Psoas muscle (tissue), 7 donors: ENCODE measurements at regions not wholly inside any gene's neighbourhood (a gene's known extent, or its start where the extent isn't known, plus 50 kb on each side); places are given as distances from the start of the nearest gene placed in this dataset.

Experiments
- ATAC-seq, 4 donors: fragments of 200-7000 bp; cut with Tn5 transposase; one replicate each; pipeline ENCODE4 v1.9.1; 2020; ENCODE audit warnings: moderate library complexity in 3 of 4, mild to moderate bottlenecking in 2 of 4
- DNase-seq, 2 donors: peaks; one replicate each; pipeline ENCODE4 v3.0.0-alpha.2; 2020
- H3K27ac ChIP-seq: fragments of 200-600 bp; one replicate; pipeline ENCODE4 v1.8.0; 2022
- H3K27me3 ChIP-seq, 3 donors: fragments of 200-600 bp in 1 of 3; one replicate each; pipeline versions ENCODE4 v1.6.1 to v1.8.0; 2013 to 2022; ENCODE audit warnings: low read length in 2 of 3, mild to moderate bottlenecking in 2 of 3, moderate library complexity in 1 of 3; ENCODE audit not compliant: insufficient read depth in 3 of 3
- H3K36me3 ChIP-seq, 2 donors: fragments of 200-600 bp in 1 of 2; one replicate each; pipeline versions ENCODE4 v1.6.1 to v1.8.0; 2013 to 2022; ENCODE audit warnings: low read depth in 1 of 2, mild to moderate bottlenecking in 1 of 2, moderate library complexity in 1 of 2; ENCODE audit not compliant: insufficient read depth in 1 of 2
- H3K4me1 ChIP-seq: fragments of 200-600 bp; one replicate; pipeline ENCODE4 v1.8.0; 2022
- H3K4me3 ChIP-seq: fragments of 200-600 bp; one replicate; pipeline ENCODE4 v1.8.0; 2022; ENCODE audit warnings: mild to moderate bottlenecking
- H3K9me3 ChIP-seq: fragments of 200-600 bp; one replicate; pipeline ENCODE4 v1.8.0; 2022
- CTCF ChIP-seq: fragments of 200-600 bp; IDR thresholded peaks from one replicate; pipeline ENCODE4 v1.8.0; 2022; ENCODE audit warnings: antibody characterized with exemption
- WGBS, 3 donors: extraction: QIAGEN DNeasy Blood & Tissue Kit; methylation state at CpG; one replicate each; pipeline versions ENCODE4 v1.1.6 to v1.1.7; 2013; 5-methylcytosine and 5-hydroxymethylcytosine counted together
- intact Hi-C, 2 donors: fragments of 100-400 bp; cut with DNase I; formaldehyde crosslinking; loops; one replicate each; pipeline versions ENCODE4 v1.11.0 to v1.14.2; 2022
- donor health status: healthy with polysubstance abuse.
- donor health status: DM: no; HTN: no; CAD: no; lungs with moderate emphysema.
- donor health status: Bipolar disorder and iron deficiency.
- donor health status: healthy.
- donor health status: DM: yes; HTN: yes; CAD: no.
- donor health status: DM: no; HTN: no; CAD: no.
- donor health status: DM: yes; HTN: yes; CAD: no.

GRCh38 chr5:29498412-29498811 is 1695.1 kb upstream of the CDH6 start:
- Histone ChIP-seq H3K36me3 (no peaks in the 10 kb centered on the region), H3K9me3 (peaks cover 5% of the 10 kb centered on the region), H3K4me3 (no peak overlapping the region), H3K27me3 (no peaks in the 10 kb centered on the region), H3K4me1 (no peaks in the 10 kb centered on the region), H3K27ac (no peak overlapping the region)
- intact Hi-C loops = no loop called here
- WGBS, 3 donors = 82 to 91% (median 87%) methylated on average over 2 of the region's 2 CpGs
- TF ChIP-seq CTCF = no peak
- DNase-seq (no peak), ATAC-seq (no peak)

DNA sequence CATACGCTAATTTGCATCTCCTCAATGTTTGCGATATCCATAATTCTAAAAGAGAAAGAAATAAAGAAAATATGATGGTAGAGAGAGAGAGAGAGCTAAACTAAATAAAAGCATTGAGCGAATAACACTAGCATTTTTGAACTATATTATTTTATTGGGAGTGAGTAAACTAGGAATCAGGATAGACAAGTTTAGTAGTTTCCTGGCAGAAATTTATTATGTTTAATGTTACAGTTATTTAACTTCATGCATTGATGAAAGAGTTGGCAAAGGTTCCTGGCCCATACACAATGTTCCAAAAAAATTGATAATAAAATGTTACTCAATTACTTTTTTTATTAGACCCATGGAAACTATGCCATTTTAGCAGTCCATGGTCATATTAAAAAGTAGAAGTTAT is 1708.2 kb upstream of the CDH6 start:
- intact Hi-C loops = no loop called here
- Histone ChIP-seq H3K27ac (no peak overlapping the region), H3K4me1 (no peaks in the 10 kb centered on the region), H3K9me3 (peaks cover 5% of the 10 kb centered on the region), H3K27me3 (no peaks in the 10 kb centered on the region), H3K4me3 (no peak overlapping the region), H3K36me3 (no peaks in the 10 kb centered on the region)
- TF ChIP-seq CTCF = no peak
- ATAC-seq (no peak), DNase-seq (no peak)
- WGBS, 3 donors = 92 to 98% (median 97%) methylated on average over 3 of the region's 3 CpGs

GRCh38 chr5:29469581-29469980 is 1723.9 kb upstream of the CDH6 start:
- TF ChIP-seq CTCF = no peak
- DNase-seq (no peak), ATAC-seq (no peak)
- H3K27me3 ChIP-seq = no peaks in the 10 kb centered on the region
- 15 to 34% (median 18%) methylated on average over 1 of the region's 1 CpG for WGBS, 3 donors
- no peak overlapping the region for H3K27ac ChIP-seq
- H3K4me1 ChIP-seq = no peaks in the 10 kb centered on the region
- no peak overlapping the region for H3K4me3 ChIP-seq
- intact Hi-C loops = no loop called here
- no peaks in the 10 kb centered on the region for H3K9me3 ChIP-seq
- no peaks in the 10 kb centered on the region for H3K36me3 ChIP-seq

GRCh38 chr5:29462241-29462640 is 1731.2 kb upstream of the CDH6 start:
- 20 to 32% (median 22%) methylated on average over 5 of the region's 5 CpGs for WGBS, 3 donors
- no peak for ATAC-seq
- DNase-seq = no peak

More at GRCh38 chr5:29462241-29462640, 1731.2 kb upstream of the CDH6 start:
- intact Hi-C loops = no loop called here
- no peaks in the 10 kb centered on the region for H3K27me3 ChIP-seq
- no peaks in the 10 kb centered on the region for H3K4me1 ChIP-seq
- no peaks in the 10 kb centered on the region for H3K9me3 ChIP-seq
- no peak for TF ChIP-seq CTCF
- H3K27ac ChIP-seq = no peak overlapping the region
- no peaks in the 10 kb centered on the region for H3K36me3 ChIP-seq
- no peak overlapping the region for H3K4me3 ChIP-seq
